ENCODE measurements at regions not wholly inside any gene's neighbourhood (a gene's known extent, or its start where the extent isn't known, plus 50 kb on each side); places are given as distances from the start of the nearest gene placed in this dataset.

GRCh38 chr12:91610561-91610960, 427.9 kb upstream of the DCN start:
- DNase-seq (ENCODE audit: extremely low read depth in 1 of 11, low read depth in 9 of 11, low spot score in 4 of 11) = no peak

- no peak for DNase-seq (ENCODE audit: extremely low read depth in 1 of 11, low read depth in 9 of 11, low spot score in 4 of 11)
Observed at GRCh38 chr12:91609283-91609682, 426.7 kb upstream of the DCN start.

GRCh38 chr12:91608542-91608941, 425.9 kb upstream of the DCN start:
- DNase-seq (ENCODE audit: extremely low read depth in 1 of 11, low read depth in 9 of 11, low spot score in 4 of 11) = no peak

GRCh38 chr12:91606662-91607377, 424.2 kb upstream of the DCN start:
- no peak for DNase-seq (ENCODE audit: extremely low read depth in 1 of 11, low read depth in 9 of 11, low spot score in 4 of 11)

GRCh38 chr12:91604897-91605296, 422.3 kb upstream of the DCN start:
- DNase-seq (ENCODE audit: extremely low read depth in 1 of 11, low read depth in 9 of 11, low spot score in 4 of 11) = no peak

- no peak for DNase-seq (ENCODE audit: extremely low read depth in 1 of 11, low read depth in 9 of 11, low spot score in 4 of 11)
Observed at GRCh38 chr12:91603060-91603459, 420.4 kb upstream of the DCN start.

- DNase-seq (ENCODE audit: extremely low read depth in 1 of 11, low read depth in 9 of 11, low spot score in 4 of 11) = no peak
Observed at GRCh38 chr12:91601054-91601453, 418.4 kb upstream of the DCN start.

GRCh38 chr12:91594715-91595114, 412.1 kb upstream of the DCN start:
- no peak for DNase-seq (ENCODE audit: extremely low read depth in 1 of 11, low read depth in 9 of 11, low spot score in 4 of 11)

- no peak for DNase-seq (ENCODE audit: extremely low read depth in 1 of 11, low read depth in 9 of 11, low spot score in 4 of 11)
Observed at GRCh38 chr12:91591639-91591987, 409.0 kb upstream of the DCN start.

- DNase-seq (ENCODE audit: extremely low read depth in 1 of 11, low read depth in 9 of 11, low spot score in 4 of 11) = no peak
Observed at GRCh38 chr12:91590966-91591638, 408.5 kb upstream of the DCN start.

- no peak for DNase-seq (ENCODE audit: extremely low read depth in 1 of 11, low read depth in 9 of 11, low spot score in 4 of 11)
Observed at GRCh38 chr12:91588874-91589454, 406.3 kb upstream of the DCN start.

GRCh38 chr12:91586015-91586414, 403.4 kb upstream of the DCN start:
- no peak for DNase-seq (ENCODE audit: extremely low read depth in 1 of 11, low read depth in 9 of 11, low spot score in 4 of 11)

GRCh38 chr12:91582811-91583210, 400.2 kb upstream of the DCN start:
- DNase-seq (ENCODE audit: extremely low read depth in 1 of 11, low read depth in 9 of 11, low spot score in 4 of 11) = no peak

GRCh38 chr12:91579516-91580263, 397.1 kb upstream of the DCN start:
- no peak for DNase-seq (ENCODE audit: extremely low read depth in 1 of 11, low read depth in 9 of 11, low spot score in 4 of 11)

- DNase-seq (ENCODE audit: extremely low read depth in 1 of 11, low read depth in 9 of 11, low spot score in 4 of 11) = no peak
Observed at GRCh38 chr12:91577586-91578539, 395.2 kb upstream of the DCN start.

- no peak for DNase-seq (ENCODE audit: extremely low read depth in 1 of 11, low read depth in 9 of 11, low spot score in 4 of 11)
Observed at GRCh38 chr12:91576432-91576831, 393.8 kb upstream of the DCN start.

GRCh38 chr12:91575630-91576029, 393.0 kb upstream of the DCN start:
- no peak for DNase-seq (ENCODE audit: extremely low read depth in 1 of 11, low read depth in 9 of 11, low spot score in 4 of 11)

GRCh38 chr12:91574975-91575374, 392.4 kb upstream of the DCN start:
- no peak for DNase-seq (ENCODE audit: extremely low read depth in 1 of 11, low read depth in 9 of 11, low spot score in 4 of 11)

GRCh38 chr12:91574391-91574790, 391.8 kb upstream of the DCN start:
- DNase-seq (ENCODE audit: extremely low read depth in 1 of 11, low read depth in 9 of 11, low spot score in 4 of 11) = no peak

All from renal cortex interstitium (tissue), 11 donors.